Stimulated activated CD4-positive, alpha-beta T cell treated with anti-CD3 and anti-CD28 coated beads, Interleukin-2, amount 100 ng/mL, for 48 hours (primary cell): ENCODE measurements at regions not wholly inside any gene's neighbourhood (a gene's known extent, or its start where the extent isn't known, plus 50 kb on each side); places are given as distances from the start of the nearest gene placed in this dataset.
A peak's percentile ranks its signal among the peaks of the same experiment; 100 is the strongest.

ENCODE experiments used
- DNase-seq, 2 donors: peaks; one replicate each; pipeline ENCODE4 v3.0.0-alpha.2; 2020

DNA sequence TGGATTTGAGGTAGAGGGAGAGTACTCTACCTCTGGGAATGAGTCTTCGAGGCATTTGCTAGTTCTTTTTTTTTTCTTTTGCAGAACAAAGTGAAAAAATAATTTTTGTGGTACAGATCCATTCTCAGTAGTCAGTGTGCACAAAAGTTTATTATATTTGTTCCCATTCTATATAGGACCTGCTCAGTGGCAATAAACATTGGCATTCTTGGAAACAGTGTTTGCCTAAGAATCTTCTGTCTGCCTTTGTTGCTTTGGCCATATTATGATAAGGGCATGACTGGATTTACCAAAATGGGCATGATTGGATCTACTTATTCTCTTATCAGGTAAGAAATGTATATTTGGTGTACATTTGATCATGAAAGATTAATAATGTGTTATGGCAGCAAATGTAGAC is 583.3 kb downstream of the PLCL1 start:
- no peak for DNase-seq

DNA sequence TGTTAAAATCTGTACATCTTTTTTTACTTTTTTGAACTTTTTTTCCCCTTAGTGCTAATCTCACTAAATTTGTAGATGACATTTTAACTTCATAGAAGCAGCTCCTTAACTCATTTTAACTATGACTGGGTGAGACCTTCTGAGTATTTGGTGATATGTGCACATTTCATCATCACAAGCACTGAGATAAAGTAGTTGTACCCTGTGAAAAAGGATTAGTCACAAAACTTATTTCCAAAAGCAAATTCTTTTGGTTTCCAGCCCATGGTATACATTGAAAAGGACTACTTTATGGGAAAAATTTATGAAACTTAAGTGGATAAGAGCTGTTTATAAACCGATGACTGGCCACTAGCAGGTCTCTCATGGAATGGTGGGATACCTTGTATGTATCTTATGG is 581.5 kb downstream of the PLCL1 start:
- DNase-seq: no peak

GRCh38 chr2:198385326-198385725 is 580.9 kb downstream of the PLCL1 start:
- no peak for DNase-seq

DNA sequence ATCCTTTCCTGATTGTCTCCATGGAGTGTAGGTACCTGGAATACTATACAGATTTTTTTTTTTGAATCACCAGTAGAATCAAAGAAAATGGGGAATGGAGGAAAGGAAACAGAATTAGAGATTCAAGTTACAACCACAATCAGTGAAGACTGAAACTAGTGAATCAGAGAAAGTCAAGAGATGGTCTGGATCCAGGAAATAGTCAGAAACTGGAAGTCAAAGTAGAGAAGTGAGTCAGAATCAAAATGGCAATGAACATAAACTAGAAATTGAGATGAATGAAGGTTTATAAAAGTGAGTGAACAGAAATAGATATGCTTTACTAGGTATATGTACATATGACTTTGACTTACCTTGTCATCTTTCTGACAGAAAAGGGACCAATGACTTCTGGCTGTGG is 579.0 kb downstream of the PLCL1 start:
- DNase-seq: no peak

- no peak for DNase-seq
These were observed 578.4 kb downstream of the PLCL1 start for GRCh38 chr2:198382811-198383210.

DNA sequence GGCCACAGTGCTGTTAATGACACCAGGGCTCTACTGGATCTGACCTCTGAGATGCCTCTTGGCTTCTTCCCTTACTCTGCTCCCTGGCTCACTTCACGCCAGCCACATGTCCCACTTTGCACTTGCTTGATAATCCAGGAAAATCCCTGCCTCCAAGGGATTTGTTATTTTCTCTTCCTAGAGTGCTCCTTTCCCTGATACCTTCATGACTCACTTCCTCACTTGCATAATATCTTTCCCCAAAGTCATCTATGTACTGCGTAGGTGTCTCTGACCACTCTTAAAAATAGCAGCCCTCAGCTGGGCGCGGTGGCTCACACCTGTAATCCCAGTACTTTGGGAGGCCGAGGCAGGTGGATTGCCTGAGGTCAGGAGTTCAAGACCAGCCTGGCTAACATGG is 572.3 kb downstream of the PLCL1 start:
- no peak for DNase-seq

DNA sequence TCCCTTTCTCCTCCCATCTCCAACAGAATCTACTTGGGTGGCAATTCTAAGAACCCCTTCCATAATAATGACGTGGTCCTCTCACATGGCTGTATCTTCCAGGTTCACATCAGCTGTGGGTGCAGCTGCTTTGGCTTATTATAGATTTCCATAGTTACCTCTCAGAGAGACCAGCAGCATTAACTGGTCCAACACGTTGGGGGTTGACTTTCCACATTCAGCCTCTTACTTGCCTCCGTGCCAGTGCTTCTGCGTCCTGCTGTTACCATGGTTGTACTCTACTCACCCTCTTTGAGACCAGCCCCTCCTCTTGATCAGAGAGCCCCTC is 570.7 kb downstream of the PLCL1 start:
- no peak for DNase-seq

DNA sequence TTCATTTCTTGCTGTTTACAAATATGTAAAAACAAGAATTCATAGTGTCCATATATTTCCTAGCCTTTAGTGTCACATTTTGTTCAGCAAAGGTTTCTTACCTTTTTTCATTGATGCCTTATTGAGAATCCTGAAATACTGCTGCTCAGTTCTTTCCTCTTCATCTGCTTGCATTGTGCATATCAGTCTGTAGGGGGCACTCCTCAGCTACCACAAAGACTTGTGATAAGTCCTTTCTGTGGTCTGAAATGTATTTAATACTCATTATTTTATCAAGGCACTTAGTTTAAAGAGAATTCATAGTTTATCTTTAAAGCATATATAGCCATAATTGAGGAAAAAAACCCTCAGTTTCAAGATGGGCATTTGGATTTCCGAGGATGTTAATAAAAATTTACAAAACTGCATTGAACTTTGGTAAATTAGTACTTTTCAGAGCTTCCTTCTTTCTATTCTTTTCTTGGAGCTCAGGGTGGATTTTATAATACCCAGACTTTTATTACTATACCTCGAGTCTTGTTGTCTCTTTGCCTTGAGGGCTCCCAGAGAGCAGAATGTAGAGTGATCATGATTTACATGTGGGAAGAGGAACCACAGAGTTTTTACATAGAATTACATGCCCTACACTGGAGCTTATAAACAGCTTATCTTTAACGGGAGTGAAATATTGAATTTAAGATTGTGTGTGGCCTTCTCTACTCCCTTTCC is 570.1 kb downstream of the PLCL1 start:
- peak; percentile 16 to 23 for DNase-seq

GRCh38 chr2:198371921-198372543 is 567.6 kb downstream of the PLCL1 start:
- DNase-seq: no peak

- DNase-seq: no peak
These were observed 566.9 kb downstream of the PLCL1 start for GRCh38 chr2:198371329-198371728.

GRCh38 chr2:198368089-198368488 is 563.7 kb downstream of the PLCL1 start:
- DNase-seq: no peak

DNA sequence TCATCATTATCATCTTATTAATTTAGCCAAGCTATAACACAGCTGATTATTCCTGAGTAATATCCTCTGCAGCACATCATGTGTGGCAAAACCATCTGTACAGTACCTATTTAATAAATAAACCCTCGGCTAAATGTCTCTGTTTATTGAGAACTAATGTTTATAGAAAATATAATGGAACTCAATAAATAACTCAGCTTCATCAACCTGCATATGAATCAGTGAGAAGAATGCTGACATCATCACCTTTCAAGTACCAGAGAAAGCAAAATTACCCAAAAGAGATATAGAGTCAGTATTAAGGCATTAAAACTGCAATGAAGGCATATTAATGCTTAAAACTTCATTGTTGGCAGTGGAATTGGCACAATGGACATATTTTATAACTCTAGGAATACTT is 558.3 kb downstream of the PLCL1 start:
- no peak for DNase-seq

DNA sequence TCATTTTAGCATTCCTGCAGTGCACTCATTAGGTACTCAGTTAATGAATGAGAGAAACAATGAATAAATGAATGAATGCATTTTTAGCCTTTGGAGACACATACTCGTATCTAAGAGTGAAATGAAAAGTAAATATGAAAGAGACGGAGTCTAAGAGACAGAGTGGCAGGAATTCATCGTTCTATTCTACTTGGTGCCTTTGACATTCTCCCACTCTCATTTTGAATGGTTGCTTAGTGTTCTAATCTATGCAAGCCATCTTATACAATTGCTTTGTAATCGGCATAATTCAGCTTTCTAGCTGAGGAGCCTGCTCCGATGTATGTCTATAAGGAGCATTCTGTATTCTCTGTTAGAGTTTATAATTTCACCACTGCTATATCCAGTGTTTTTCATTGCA is 554.9 kb downstream of the PLCL1 start:
- no peak for DNase-seq

GRCh38 chr2:198356157-198356556 is 551.8 kb downstream of the PLCL1 start:
- no peak for DNase-seq

DNA sequence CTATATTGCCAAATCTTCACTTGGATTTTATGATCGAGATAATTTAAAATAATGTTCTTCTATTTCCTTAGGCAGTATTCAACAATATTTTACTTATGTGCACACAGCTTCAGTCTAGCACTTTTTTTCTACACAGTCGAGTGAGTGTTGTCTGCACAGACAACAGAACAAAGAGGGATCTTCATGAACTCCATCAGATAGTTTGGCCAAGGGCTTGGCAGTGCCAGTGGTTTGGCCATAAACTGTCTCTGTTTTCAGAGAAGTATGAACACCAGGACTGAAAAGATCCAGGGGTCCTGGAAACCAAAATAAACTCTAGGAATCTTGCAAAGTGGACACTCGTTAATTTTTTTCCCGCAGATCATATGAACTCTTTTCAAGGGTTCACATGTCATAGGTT is 547.3 kb downstream of the PLCL1 start:
- no peak for DNase-seq

GRCh38 chr2:198347946-198348345 is 543.6 kb downstream of the PLCL1 start:
- no peak for DNase-seq

- DNase-seq: no peak
These were observed 543.0 kb downstream of the PLCL1 start for GRCh38 chr2:198347349-198347748.

DNA sequence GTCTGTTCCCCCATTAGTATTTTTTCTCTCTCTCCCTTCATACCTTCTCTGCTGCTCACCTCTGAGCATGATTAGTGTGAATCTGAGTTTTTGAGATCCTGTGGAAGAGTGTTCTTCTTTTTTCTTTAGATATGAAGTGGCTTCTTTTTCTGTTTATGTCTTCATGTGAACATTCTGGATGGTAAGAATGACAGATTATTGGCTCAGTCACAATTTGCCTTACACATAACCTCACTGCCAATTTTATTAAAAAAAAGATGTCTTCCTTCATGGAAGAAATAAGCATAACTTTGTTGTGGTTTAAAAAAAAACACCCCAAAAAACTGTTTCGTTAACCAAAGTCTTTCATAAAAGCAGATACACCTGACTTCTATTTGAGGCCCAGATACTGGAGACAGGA is 539.1 kb downstream of the PLCL1 start:
- DNase-seq: no peak

GRCh38 chr2:198340846-198341245 is 536.5 kb downstream of the PLCL1 start:
- no peak for DNase-seq

GRCh38 chr2:198339116-198339515 is 534.7 kb downstream of the PLCL1 start:
- DNase-seq: no peak

- DNase-seq: no peak
These were observed 533.0 kb downstream of the PLCL1 start for GRCh38 chr2:198337368-198337767.

- DNase-seq: no peak
These were observed 524.1 kb downstream of the PLCL1 start for GRCh38 chr2:198328454-198328853.

DNA sequence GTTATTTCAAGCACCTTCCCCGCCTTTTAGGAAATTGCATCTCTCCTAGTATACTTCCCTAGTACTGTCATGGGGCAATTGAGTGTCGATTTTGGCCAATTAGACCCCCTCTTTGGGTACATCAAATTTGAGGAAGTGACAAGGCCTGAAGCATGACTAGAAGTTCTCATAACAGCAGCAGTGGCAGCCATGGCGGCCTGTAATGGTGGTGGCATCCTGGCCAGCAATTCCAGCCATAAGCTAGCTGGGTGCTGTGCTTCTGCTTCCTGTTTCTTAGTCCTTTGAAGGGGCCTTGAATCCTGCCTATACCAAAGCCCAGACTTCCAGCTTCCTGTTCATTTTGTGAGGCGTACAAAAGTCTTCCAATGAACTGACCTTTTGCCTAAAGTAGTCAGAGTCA is 523.1 kb downstream of the PLCL1 start:
- DNase-seq: no peak

- DNase-seq: no peak
These were observed 522.0 kb downstream of the PLCL1 start for GRCh38 chr2:198326431-198326830.

- no peak for DNase-seq
These were observed 521.0 kb downstream of the PLCL1 start for GRCh38 chr2:198325359-198325758.
